PC-3 (cell line): ENCODE measurements at regions not wholly inside any gene's neighbourhood (a gene's known extent, or its start where the extent isn't known, plus 50 kb on each side); places are given as distances from the start of the nearest gene placed in this dataset.

Source experiments
- EZH2phosphoT487 ChIP-seq: fragments of 300-600 bp; sonication (generic); IDR thresholded peaks from 2 replicates; pipeline ENCODE4 v1.6.1; 2018; ENCODE audit warnings: mild to moderate bottlenecking, antibody characterized with exemption, low read length, borderline replicate concordance
- TF ChIP-seq, protein P1 (sequence below): fragments of 300-600 bp; sonication (generic); conservative IDR thresholded peaks from 2 replicates; pipeline ENCODE4 v1.5.1; 2017; ENCODE audit warnings: antibody characterized with exemption, low read depth, mild to moderate bottlenecking, low read length

GRCh38 chr2:66748939-66749338 is 314.0 kb downstream of the MEIS1 start:
- TF ChIP-seq, protein P1, sequence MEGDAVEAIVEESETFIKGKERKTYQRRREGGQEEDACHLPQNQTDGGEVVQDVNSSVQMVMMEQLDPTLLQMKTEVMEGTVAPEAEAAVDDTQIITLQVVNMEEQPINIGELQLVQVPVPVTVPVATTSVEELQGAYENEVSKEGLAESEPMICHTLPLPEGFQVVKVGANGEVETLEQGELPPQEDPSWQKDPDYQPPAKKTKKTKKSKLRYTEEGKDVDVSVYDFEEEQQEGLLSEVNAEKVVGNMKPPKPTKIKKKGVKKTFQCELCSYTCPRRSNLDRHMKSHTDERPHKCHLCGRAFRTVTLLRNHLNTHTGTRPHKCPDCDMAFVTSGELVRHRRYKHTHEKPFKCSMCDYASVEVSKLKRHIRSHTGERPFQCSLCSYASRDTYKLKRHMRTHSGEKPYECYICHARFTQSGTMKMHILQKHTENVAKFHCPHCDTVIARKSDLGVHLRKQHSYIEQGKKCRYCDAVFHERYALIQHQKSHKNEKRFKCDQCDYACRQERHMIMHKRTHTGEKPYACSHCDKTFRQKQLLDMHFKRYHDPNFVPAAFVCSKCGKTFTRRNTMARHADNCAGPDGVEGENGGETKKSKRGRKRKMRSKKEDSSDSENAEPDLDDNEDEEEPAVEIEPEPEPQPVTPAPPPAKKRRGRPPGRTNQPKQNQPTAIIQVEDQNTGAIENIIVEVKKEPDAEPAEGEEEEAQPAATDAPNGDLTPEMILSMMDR, result no peak
- TF ChIP-seq EZH2phosphoT487, result no peak
